ENCODE measurements at regions not wholly inside any gene's neighbourhood (a gene's known extent, or its start where the extent isn't known, plus 50 kb on each side); places are given as distances from the start of the nearest gene placed in this dataset.
A peak's percentile ranks its signal among the peaks of the same experiment; 100 is the strongest.

- peak; percentile 57; the same call in 1 of the 2 replicates for TF ChIP-seq STAG1 (CRISPR knock-in tag; IDR thresholded peaks at IDR 0.05; ENCODE audit: borderline replicate concordance)
- TF ChIP-seq ZNF398 (CRISPR knock-in tag; IDR thresholded peaks at IDR 0.05), result no peak
- 0 out of 2 replicates have a peak, but pooled peaks have one; percentile 19 for TF ChIP-seq TEAD4 (IDR thresholded peaks at IDR 0.05; ENCODE audit: low read length)
- no peak for TF ChIP-seq TEAD4 (CRISPR knock-in tag; IDR thresholded peaks at IDR 0.05; ENCODE audit: borderline replicate concordance)
- peak; percentile 77; the same call in 1 of the 2 replicates for TF ChIP-seq REST (IDR thresholded peaks at IDR 0.05; ENCODE audit: borderline replicate concordance)
- no peak for TF ChIP-seq REST (CRISPR knock-in tag; IDR thresholded peaks at IDR 0.05; ENCODE audit: low read depth)
- TF ChIP-seq ZNF436 (CRISPR knock-in tag; IDR thresholded peaks at IDR 0.05), result no peak
- TF ChIP-seq NCOA2 (IDR thresholded peaks at IDR 0.05; ENCODE audit: partially characterized antibody in 2 of 2), result peak in 1 of 2 experiments; percentile 66
- peak; percentile 79 to 91 (median 84) for TF ChIP-seq CTCF (IDR thresholded peaks at IDR 0.05 in 2 of 3, conservative IDR thresholded peaks at IDR 0.05 in 1 of 3; ENCODE audit: insufficient read depth in 2 of 3, low read depth in 1 of 3, low read length in 3 of 3)
- TF ChIP-seq MEIS2 (IDR thresholded peaks at IDR 0.05; ENCODE audit: partially characterized antibody), result peak; percentile 8
- no peak for TF ChIP-seq ZNF445 (CRISPR knock-in tag; IDR thresholded peaks at IDR 0.05; ENCODE audit: low read depth)
- peak in 1 of 2 experiments; percentile 45; a peak in 1 of 4 replicates for TF ChIP-seq FOXA3 (CRISPR knock-in tag; conservative IDR thresholded peaks at IDR 0.05 in 1 of 2, IDR thresholded peaks at IDR 0.05 in 1 of 2)
- TF ChIP-seq CC2D1A (IDR thresholded peaks at IDR 0.05), result 0 out of 2 replicates have a peak, but pooled peaks have one; percentile 26
- no peak for TF ChIP-seq EHMT2 (IDR thresholded peaks at IDR 0.05)
- peak; percentile 91 to 93 for TF ChIP-seq RAD21 (CRISPR knock-in tag; conservative IDR thresholded peaks at IDR 0.05 in 1 of 2, IDR thresholded peaks at IDR 0.05 in 1 of 2)
These were observed 57.1 kb upstream of the WSB1 start (continued) for GRCh38 chr17:27236717-27237315.

Data from K562 (cell line).